ENCODE measurements at regions not wholly inside any gene's neighbourhood (a gene's known extent, or its start where the extent isn't known, plus 50 kb on each side); places are given as distances from the start of the nearest gene placed in this dataset.
A peak's percentile ranks its signal among the peaks of the same experiment; 100 is the strongest.

DNA sequence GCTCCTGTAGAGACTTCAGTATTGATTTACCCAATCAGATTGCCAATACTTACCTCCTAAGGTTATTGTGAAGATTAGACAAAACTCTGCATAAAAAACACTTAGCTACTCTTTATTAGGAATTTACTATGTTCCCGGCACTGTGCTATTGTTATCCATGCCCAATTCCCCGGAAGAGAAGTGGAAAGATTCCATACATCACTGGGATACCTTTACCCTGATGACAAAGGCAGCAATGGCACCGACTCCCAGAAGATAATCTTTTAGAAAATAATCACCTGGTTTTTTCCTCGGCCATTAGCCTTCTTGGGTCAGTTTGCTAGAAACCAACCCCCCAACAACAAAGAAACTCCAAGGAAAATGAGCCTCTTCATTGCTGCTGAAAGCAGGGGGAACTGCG lies 226.0 kb downstream of the SNX18 start:
- no peak for DNase-seq (ENCODE audit: low read depth)

- DNase-seq (ENCODE audit: low read depth), result no peak
These were observed 224.9 kb downstream of the SNX18 start for GRCh38 chr5:54742417-54742891.

- no peak for DNase-seq (ENCODE audit: low read depth)
These were observed 224.2 kb downstream of the SNX18 start for GRCh38 chr5:54741711-54742110.

- DNase-seq (ENCODE audit: low read depth), result no peak
These were observed 222.6 kb downstream of the SNX18 start for GRCh38 chr5:54740141-54740540.

GRCh38 chr5:54739371-54739770 lies 221.8 kb downstream of the SNX18 start:
- no peak for DNase-seq (ENCODE audit: low read depth)

- DNase-seq (ENCODE audit: low read depth), result no peak
These were observed 221.4 kb downstream of the SNX18 start for GRCh38 chr5:54738973-54739367.

GRCh38 chr5:54738118-54738972 lies 220.8 kb downstream of the SNX18 start:
- DNase-seq (ENCODE audit: low read depth), result no peak

DNA sequence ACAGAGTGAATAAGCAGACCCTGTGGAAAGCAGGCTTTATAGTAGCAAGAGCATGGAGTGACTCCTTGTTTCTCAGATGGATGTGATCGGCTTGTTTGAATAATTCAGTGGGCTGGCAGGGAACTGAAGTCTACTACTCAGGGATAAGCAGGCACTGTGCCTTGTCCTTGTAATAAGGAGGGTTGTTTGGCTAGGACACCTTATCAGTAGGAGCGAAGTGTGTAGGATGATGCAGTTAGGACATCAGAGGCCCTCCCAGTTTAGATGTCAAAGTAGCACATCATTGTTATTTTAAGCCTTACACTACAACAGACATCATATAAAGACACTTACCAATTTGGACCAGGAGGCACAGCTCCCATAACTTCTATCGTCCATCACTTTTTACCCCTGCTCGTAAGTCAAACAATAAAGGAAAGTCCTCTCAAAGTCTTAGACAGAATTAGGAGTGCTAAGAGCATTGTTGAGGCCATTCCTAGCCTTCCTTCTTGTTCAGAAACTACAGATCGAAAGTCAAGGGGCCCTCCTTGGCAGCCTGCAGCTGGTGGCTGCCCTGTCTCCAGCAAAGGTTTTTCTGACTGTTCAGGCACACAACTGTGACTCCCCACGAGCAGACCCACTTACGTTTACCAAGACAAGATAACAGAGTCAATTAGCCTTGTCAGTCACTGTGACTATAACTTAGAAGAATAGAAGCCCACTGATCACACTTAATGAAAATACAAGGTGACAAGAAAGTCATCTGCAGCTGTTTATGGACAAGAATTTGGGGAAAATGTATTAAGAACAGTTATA lies 218.6 kb downstream of the SNX18 start:
- DNase-seq (ENCODE audit: low read depth), result no peak

GRCh38 chr5:54733101-54733500 lies 215.5 kb downstream of the SNX18 start:
- no peak for DNase-seq (ENCODE audit: low read depth)

GRCh38 chr5:54732108-54732507 lies 214.5 kb downstream of the SNX18 start:
- DNase-seq (ENCODE audit: low read depth), result no peak

DNA sequence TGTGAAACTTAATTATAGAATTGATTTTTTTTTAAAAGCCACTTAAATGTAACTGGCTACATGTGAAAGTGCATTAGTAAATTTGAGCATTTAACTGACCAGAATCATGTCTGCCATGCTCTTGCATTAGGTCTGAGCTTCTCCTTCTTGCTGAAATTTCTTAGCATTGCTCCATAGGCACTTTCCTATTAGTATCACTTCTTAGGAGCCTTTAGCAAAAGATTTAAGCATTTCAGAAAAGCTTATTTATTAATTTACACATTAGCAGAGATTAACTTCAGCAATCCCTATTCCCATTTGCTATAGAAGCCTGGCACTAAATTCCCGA lies 211.0 kb downstream of the SNX18 start:
- no peak for DNase-seq (ENCODE audit: low read depth)

DNA sequence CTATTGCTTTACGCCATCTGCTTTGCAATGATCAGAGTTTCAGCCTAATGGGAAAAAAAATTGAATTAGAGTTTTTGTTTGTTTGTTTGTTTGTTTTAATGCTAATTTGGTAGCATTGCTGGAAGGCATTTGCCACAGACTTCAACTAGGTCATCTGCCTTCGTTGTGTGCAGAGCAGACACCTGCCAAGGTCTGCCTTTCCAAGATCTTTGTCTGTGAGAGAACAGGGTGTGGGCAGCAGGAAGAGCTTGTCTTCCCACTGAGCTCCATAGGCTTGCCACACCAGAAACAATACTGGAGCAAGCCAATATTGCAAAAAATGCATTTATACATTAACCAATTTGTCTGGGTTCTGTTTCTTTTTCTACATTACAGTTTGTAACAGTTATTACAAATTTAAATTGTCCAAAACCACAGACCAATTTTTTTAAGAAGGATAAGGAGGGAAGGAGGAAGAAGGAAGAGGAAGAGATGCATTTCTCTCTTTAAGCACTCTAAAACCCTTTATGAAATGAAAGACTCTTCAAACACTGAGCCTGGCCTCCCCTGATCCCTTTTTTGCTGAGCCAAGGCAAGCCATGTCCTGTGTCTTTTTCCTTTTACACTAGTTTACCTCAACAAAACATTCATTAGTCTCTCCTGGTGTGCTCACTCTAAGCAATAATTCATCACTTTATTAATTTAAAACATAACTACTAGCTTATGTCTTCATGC lies 210.5 kb downstream of the SNX18 start:
- DNase-seq (ENCODE audit: low read depth), result no peak

DNA sequence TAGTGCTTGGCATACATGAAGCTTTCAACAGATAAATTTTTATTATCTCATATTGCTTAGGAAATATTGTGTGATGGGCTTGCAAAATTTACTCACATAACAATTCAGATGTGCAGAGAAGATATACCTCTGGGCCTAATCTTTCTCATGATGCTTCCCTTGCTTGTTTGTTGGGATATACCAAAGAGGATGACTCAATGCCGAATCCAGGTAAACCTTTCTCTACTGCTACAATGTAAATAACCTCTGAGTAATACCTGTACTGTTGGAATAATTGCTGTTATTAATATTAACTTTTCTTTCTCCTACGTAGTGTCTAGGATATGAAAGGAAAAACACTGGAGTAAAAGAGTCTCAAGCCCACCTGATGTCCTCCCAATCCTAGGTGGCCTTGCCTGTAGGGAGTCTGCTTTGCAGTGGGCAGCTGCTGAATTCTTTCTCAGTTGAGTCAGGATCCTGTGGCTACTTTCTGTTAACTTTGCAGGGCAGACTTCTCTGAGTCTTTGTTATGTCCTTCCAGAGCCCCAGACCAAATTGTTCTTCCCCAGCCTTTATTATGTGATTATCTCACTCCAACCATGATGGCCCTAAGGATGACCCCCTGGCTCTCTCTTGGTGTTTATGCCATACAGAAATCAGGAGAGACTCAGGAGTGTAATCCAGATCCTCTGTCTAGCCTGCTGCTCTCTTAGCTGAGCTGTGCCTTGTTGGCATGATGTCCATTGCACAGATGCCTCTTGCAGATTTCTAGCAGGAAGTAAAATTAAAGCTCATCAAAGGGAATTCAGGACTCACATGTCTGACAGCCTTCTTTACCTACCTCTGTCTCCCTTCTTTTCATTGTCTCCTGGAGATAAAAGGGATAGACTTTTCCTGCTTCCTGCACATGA lies 208.1 kb downstream of the SNX18 start:
- DNase-seq (ENCODE audit: low read depth), result no peak

DNA sequence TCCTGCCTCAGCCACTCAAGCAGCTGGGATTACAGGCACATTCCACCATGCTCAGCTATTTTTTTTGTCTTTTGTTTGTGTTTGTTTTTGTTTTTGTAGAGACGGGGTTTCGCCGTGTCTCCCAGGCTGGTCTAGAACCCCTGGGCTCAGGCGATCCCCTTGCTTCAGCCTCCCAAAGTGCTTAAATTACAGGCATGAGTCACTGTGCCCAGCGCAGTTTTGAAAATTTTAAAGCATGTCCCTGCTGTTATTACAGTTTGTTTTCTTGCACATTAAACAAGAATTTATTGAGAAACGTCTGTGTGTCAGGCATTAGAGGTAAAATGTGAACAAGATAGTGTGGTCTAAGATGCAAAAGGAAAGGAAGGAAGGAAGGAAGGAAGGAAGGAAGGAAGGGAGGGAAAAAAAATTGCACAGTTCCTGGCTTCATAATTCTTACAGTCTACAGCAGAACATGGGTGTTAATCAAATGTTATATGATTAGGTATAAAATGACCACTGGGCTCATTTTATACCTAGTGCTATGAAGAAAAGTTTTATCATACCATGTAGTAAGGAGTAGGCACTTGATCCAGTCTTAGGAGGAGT lies 205.4 kb downstream of the SNX18 start:
- DNase-seq (ENCODE audit: low read depth), result no peak

- no peak for DNase-seq (ENCODE audit: low read depth)
These were observed 204.5 kb downstream of the SNX18 start for GRCh38 chr5:54721951-54722654.

- no peak for DNase-seq (ENCODE audit: low read depth)
These were observed 203.6 kb downstream of the SNX18 start for GRCh38 chr5:54721116-54721515.

- DNase-seq (ENCODE audit: low read depth), result no peak
These were observed 202.8 kb downstream of the SNX18 start for GRCh38 chr5:54720341-54720740.

DNA sequence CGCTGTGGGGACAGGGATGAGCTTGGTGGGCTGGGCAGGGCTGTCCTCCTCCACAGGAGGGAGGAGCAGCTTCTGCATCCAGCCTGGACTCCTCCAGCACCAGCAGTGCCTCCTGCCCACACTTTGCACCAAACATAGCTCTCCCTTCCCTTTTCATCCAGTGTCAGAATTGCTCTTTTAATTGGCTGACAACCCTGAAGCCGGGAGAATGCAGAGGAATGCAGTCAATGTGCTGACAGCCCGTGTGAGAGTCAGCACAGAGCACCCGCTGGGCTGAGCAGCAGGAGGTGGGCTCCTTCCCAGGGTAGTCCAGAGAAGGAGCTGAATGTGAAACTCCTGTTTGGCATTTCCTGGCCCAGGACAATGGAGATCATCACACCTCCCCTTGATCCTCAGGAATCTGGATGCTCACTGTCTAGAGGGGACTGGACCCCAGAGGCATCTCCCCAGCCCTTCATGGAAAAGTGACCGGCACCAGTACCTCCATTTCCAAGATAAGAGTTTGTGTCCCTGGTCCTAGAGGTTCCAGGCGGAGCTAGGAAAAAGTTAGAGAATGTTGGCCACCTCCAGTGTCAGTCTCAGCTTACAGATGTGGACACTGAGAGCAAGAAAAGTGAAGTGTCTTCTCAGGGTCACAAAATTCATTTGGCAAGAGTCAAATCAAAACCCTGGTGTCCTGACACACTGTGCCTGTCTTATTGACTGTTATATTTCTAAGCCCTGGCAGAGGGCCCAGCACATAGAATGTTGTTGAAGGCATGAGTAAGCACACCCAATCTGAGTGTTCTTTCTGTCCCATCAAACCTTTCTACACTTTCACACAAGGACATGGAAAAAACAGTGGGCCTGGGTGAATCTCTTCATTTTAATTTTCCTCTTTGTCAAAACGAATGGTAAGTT lies 202.1 kb downstream of the SNX18 start:
- DNase-seq (ENCODE audit: low read depth), result peak; percentile 71

GRCh38 chr5:54718656-54719055 lies 201.1 kb downstream of the SNX18 start:
- peak; percentile 63 for DNase-seq (ENCODE audit: low read depth)

DNA sequence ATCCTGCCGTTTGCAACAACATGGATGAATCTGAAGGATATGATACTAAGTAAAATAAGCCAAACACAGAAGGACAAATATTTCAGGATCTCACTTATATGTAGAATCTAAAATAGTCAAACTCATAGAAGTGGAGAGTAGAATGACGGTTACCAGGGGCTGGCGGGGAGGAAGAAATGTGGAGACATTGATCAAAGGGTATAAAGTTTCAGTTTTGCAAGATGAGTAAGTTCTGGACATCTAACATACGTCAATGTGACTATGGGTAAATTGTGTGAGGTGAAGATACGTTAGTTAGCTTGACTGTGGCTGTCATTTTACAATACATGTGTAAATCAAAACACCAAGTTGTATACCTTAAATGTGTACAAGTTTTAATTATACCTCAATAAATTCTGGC lies 200.3 kb downstream of the SNX18 start:
- no peak for DNase-seq (ENCODE audit: low read depth)
